AG04449 (cell line): ENCODE measurements at regions not wholly inside any gene's neighbourhood (a gene's known extent, or its start where the extent isn't known, plus 50 kb on each side); places are given as distances from the start of the nearest gene placed in this dataset.

Experiments
- CTCF ChIA-PET: fragments of 350-600 bp; formaldehyde crosslinking; extraction: SDS; loops from one replicate; lab custom pipeline; 2021; ENCODE audit warnings: antibody characterized with exemption; lab: Yijun Ruan, JAX
- POLR2A ChIA-PET: fragments of 400-600, 350-600 bp; formaldehyde crosslinking; extraction: SDS; loops from one replicate; lab custom pipeline; 2020; ENCODE audit warnings: antibody characterized with exemption, inconsistent platforms; lab: Yijun Ruan, JAX
- DNase-seq: peaks from one replicate; pipeline ENCODE4 v3.0.0-alpha.2; 2010; ENCODE audit warnings: low read depth, low spot score
- H3K4me3 ChIP-seq: 2 replicates; pipeline ENCODE4 v1.5.1; 2011; ENCODE audit warnings: low read depth, mild to moderate bottlenecking, control low read depth, low read length
- CTCF ChIP-seq: IDR thresholded peaks from one replicate; pipeline ENCODE4 v1.5.1; 2011; ENCODE audit warnings: mild to moderate bottlenecking, moderate library complexity, low read length, control low read depth, inconsistent platforms; ENCODE audit not compliant: insufficient read depth; ENCODE audit errors: missing control alignments

- ChIA-PET CTCF (no interaction called here), POLR2A (no interaction called here)
Measured at GRCh38 chr12:88435334-88436076, 144.8 kb downstream of the KITLG start.

GRCh38 chr12:88437226-88437625 is 143.0 kb downstream of the KITLG start:
- ChIA-PET CTCF (interaction anchor here (1.2 kb wide), 1 partner anchor 557 kb away, joined by 3 read pairs; no protein-coding TSS in a partner anchor), POLR2A (no interaction called here)
- no peak for DNase-seq
- no peak overlapping the region for H3K4me3 ChIP-seq
- no peak for TF ChIP-seq CTCF

More at GRCh38 chr12:88435334-88436076, 144.8 kb downstream of the KITLG start:
- no peak overlapping the region for H3K4me3 ChIP-seq
- TF ChIP-seq CTCF, result no peak
- DNase-seq, result no peak
